Body of pancreas (tissue), 4 donors: ENCODE measurements at regions not wholly inside any gene's neighbourhood (a gene's known extent, or its start where the extent isn't known, plus 50 kb on each side); places are given as distances from the start of the nearest gene placed in this dataset.
"Not testable (repeated sequence)": the region's sequence is repeated elsewhere in the genome, so short reads cannot be mapped to it uniquely, and the experiment has no call there.

Experiments used
- ATAC-seq: fragments of 150-250 bp; one replicate; pipeline ENCODE4 v1.9.1; 2016
- DNase-seq, 4 donors: peaks; one replicate each; pipeline ENCODE4 v3.0.0-alpha.2; 2019
- H3K27ac ChIP-seq, 4 donors: fragments of 200-600 bp; sonication (generic); 1 replicate in 3 of 4; 2 replicates in 1 of 4; pipeline versions ENCODE4 v1.5.1 to v1.6.1; 2016 to 2019; ENCODE audit warnings: mild to moderate bottlenecking in 1 of 4, mixed read lengths in 1 of 4, moderate library complexity in 1 of 4
- H3K27me3 ChIP-seq, 2 donors: fragments of 200-600 bp; sonication (generic); one replicate each; pipeline ENCODE4 v1.6.0; 2016; ENCODE audit warnings: mild to moderate bottlenecking in 1 of 2
- H3K36me3 ChIP-seq, 2 donors: fragments of 200-600 bp; sonication (generic); replicated peaks in 1 of 2; 2 replicates each; pipeline ENCODE4 v1.5.1; 2016; ENCODE audit warnings: low read depth in 2 of 2; ENCODE audit not compliant: insufficient read depth in 1 of 2
- H3K4me1 ChIP-seq: fragments of 200-600 bp; sonication (generic); one replicate; pipeline ENCODE4 v1.6.0; 2016
- H3K4me3 ChIP-seq, 2 donors: fragments of 200-600 bp; sonication (generic); 1 replicate in 1 of 2; 2 replicates in 1 of 2; pipeline ENCODE4 v1.5.1; 2016 to 2019
- H3K9me3 ChIP-seq, 3 donors: fragments of 200-600 bp; sonication (generic); 1 replicate in 2 of 3; 2 replicates in 1 of 3; pipeline ENCODE4 v1.5.1; 2016
- POLR2A ChIP-seq, 3 donors: fragments of 450-650 bp; IDR thresholded peaks; one replicate each; pipeline ENCODE4 v1.6.1; 2016; ENCODE audit warnings: antibody characterized with exemption in 3 of 3, mild to moderate bottlenecking in 2 of 3
- WGBS, 2 donors: methylation state at CpG; one replicate each; pipeline ENCODE4 v1.1.5; 2017; 5-methylcytosine and 5-hydroxymethylcytosine counted together
- intact Hi-C: fragments of 100-400 bp; cut with DNase I; formaldehyde crosslinking; loops from one replicate; pipeline ENCODE4 v1.15.1; 2023
- TF ChIP-seq, protein P1 (sequence below), 7 experiments: fragments of 450-650 bp in 4 of 7; fragments of 200-600 bp in 3 of 7; sonication (generic) in 3 of 7; IDR thresholded peaks; one replicate each; pipeline ENCODE4 v1.5.1; 2016 to 2019; ENCODE audit warnings: antibody characterized with exemption in 7 of 7

DNA sequence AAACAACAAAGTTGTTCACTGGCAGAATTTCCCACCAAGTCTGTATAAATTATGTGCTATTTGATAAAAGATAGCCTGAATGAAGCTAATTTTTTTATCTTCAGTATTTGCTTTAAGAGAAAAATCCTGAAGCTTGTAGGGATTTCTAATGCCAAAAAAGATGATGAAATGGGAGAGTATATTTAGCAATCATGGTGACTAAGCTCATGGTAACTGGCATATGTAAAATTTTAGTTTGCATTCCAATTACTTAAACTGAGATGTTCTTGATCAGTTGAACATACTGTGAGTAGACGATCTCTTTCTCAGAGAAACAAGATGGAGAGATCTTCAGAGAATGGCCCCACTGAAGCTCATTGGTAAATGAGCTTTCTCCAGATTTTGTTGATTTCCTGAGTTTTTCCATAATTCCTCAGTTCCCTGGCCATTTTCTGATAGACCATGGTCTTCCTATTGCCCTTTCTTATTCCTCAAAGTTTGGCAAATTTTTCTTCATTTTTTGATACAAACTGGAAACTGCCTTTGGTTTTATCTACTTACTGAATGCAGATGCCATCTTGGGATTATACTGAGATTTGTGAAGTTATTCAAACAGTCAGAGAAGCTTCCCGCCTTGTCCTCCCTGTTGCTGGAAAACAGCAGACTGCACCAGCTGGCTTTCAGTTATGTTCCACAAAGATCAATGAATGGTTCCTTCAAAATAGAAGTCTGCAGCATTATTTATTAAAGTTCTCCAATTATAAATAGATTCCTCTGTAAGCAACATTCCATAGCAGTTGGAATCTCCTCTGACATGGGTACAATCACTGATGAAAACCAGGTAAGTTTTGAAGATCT, 68.3 kb upstream of the ALOX12 start:
- no peak for ATAC-seq
- Histone ChIP-seq H3K9me3 (no peaks in the 10 kb centered on the region), H3K27ac (no peak overlapping the region), H3K4me1 (no peaks in the 10 kb centered on the region), H3K27me3 (no peaks in the 10 kb centered on the region), H3K36me3 (no peaks in the 10 kb centered on the region), H3K4me3 (no peak overlapping the region)
- 71 to 87% methylated on average over 2 of the region's 2 CpGs for WGBS, 2 donors
- TF ChIP-seq POLR2A (IDR thresholded peaks at IDR 0.05), result no peak
- TF ChIP-seq, protein P1, sequence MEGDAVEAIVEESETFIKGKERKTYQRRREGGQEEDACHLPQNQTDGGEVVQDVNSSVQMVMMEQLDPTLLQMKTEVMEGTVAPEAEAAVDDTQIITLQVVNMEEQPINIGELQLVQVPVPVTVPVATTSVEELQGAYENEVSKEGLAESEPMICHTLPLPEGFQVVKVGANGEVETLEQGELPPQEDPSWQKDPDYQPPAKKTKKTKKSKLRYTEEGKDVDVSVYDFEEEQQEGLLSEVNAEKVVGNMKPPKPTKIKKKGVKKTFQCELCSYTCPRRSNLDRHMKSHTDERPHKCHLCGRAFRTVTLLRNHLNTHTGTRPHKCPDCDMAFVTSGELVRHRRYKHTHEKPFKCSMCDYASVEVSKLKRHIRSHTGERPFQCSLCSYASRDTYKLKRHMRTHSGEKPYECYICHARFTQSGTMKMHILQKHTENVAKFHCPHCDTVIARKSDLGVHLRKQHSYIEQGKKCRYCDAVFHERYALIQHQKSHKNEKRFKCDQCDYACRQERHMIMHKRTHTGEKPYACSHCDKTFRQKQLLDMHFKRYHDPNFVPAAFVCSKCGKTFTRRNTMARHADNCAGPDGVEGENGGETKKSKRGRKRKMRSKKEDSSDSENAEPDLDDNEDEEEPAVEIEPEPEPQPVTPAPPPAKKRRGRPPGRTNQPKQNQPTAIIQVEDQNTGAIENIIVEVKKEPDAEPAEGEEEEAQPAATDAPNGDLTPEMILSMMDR (IDR thresholded peaks at IDR 0.05), result no peak
- no peak for DNase-seq
- intact Hi-C loops, result no loop called here

DNA sequence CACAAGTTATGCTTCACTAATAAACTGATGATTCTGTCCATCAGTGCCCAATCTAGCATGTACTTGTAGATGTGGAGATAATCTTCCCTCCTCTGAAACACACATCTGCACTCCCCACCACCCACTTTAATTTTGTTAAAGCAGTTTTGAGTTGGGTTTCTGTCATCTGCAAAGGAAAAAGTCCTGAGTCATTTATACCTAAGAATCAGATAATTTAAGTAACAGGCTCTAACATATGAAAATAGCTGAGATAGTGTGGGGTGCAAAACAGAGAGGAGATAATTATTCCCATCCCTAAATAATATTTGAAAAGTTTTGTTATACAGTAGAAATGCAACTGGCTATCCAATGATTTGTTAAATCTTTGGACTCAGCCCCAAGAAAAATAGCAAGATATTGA, 67.7 kb upstream of the ALOX12 start:
- Histone ChIP-seq H3K36me3 (no peaks in the 10 kb centered on the region), H3K4me1 (no peaks in the 10 kb centered on the region), H3K27ac (no peak overlapping the region), H3K4me3 (no peak overlapping the region), H3K27me3 (no peaks in the 10 kb centered on the region), H3K9me3 (no peaks in the 10 kb centered on the region)
- intact Hi-C loops, result no loop called here
- DNase-seq, result no peak
- ATAC-seq, result no peak
- TF ChIP-seq, protein P1 (IDR thresholded peaks at IDR 0.05), result no peak
- no peak for TF ChIP-seq POLR2A (IDR thresholded peaks at IDR 0.05)

DNA sequence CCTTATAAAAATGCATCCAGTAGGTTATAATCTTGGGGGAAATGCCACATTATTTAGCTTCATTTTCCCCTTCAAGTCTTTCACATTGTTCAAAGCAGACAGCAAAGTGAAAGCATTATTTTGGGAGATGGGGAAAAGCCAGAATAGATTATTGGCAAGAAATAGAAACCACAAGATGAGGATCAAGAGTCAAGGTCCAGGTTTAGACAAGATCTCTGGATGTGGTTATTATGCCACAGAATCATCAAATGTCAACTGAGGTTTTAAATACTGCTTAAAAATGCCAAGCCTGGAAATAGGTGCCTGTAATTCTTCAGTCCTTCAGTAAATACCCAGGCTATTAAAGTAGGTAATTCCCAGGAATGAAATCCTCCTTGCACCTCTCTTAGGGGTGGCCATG, 65.1 kb upstream of the ALOX12 start:
- DNase-seq (no peak), ATAC-seq (no peak)
- TF ChIP-seq, protein P1 (IDR thresholded peaks at IDR 0.05), result no peak
- no peak for TF ChIP-seq POLR2A (IDR thresholded peaks at IDR 0.05)
- H3K9me3 ChIP-seq, result no peaks in the 10 kb centered on the region
- no peaks in the 10 kb centered on the region for H3K4me1 ChIP-seq
- no peaks in the 10 kb centered on the region for H3K27me3 ChIP-seq
- no peak overlapping the region for H3K4me3 ChIP-seq
- H3K36me3 ChIP-seq, result no peaks in the 10 kb centered on the region
- intact Hi-C loops, result no loop called here
- no peak overlapping the region for H3K27ac ChIP-seq

DNA sequence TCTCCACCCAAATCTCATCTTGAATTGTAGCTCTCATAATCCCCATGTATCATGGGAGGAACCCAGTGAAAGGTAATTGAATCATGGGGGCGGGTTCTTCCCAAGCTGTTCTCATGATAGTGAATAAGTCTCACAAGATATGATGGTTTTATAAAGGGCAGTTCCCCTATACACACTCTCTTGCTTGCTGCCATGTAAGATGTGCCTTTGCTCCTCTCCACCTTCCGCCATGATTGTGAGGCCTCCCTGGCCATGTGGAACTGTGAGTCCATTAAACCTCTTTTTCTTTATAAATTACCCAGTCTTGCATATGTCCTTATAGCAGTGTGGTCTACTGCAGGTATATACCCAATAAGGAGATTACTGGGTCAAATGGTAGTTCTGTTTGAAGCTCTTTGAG, 61.3 kb upstream of the ALOX12 start:
- 48 to 66% methylated on average over 2 of the region's 2 CpGs for whole genome bisulfite sequencing, 2 donors
- intact Hi-C loops, H3K27me3 ChIP-seq: not testable (repeated sequence)

DNA sequence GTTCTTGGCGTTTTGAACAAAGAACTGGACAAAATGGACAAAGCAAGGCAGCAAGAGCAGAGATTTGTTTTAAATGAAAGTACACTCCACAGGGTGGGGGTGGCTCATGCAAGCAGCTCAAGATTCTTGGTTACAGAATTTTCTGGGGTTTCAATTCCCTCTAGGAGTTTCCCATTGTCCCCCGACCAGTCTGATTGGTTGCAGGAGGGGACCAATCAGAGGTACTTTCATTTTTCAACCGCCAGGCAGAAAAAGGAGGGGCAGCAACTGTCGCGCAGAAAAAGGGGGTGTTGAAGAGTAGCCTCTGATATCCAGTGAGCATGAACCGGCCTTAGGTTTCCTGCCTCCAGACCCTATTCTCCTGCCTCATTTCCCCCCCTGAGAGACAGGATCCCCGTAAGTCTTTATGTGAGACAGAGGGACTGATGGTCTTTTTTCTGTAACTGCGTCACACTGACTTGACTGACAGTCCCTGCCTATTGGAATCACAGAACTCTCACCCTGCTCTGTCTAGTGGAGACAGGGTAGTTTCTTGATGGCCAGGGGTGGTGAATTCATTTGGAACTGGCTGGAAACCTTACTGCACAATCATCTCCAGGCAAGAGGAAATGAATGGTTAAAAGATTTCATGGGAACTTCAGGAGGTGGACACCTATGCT, 59.4 kb upstream of the ALOX12 start:
- ATAC-seq (peak; percentile 55), DNase-seq (peak in 2 of 4 donors; percentile 18 to 23)
- Histone ChIP-seq H3K36me3 (no peaks in the 10 kb centered on the region), H3K9me3 (no peaks in the 10 kb centered on the region), H3K27ac (peak overlapping the region in 2 of 4 donors; percentile 33 to 49), H3K4me3 (no peak overlapping the region), H3K27me3 (no peaks in the 10 kb centered on the region), H3K4me1 (peaks cover 4% of the 10 kb centered on the region)
- 60 to 68% methylated on average over 8 of the region's 8 CpGs for WGBS, 2 donors
- intact Hi-C loops, result no loop called here
- no peak for TF ChIP-seq POLR2A (IDR thresholded peaks at IDR 0.05)
- TF ChIP-seq, protein P1 (IDR thresholded peaks at IDR 0.05), result no peak

More for the DNA sequence above, 61.3 kb upstream of the ALOX12 start:
- not testable (repeated sequence) for H3K4me1 ChIP-seq, DNase-seq, H3K4me3 ChIP-seq, H3K36me3 ChIP-seq, H3K9me3 ChIP-seq, ATAC-seq, H3K27ac ChIP-seq
